ENCODE measurements at regions not wholly inside any gene's neighbourhood (a gene's known extent, or its start where the extent isn't known, plus 50 kb on each side); places are given as distances from the start of the nearest gene placed in this dataset.
"Not testable (repeated sequence)": the region's sequence is repeated elsewhere in the genome, so short reads cannot be mapped to it uniquely, and the experiment has no call there.

DNA sequence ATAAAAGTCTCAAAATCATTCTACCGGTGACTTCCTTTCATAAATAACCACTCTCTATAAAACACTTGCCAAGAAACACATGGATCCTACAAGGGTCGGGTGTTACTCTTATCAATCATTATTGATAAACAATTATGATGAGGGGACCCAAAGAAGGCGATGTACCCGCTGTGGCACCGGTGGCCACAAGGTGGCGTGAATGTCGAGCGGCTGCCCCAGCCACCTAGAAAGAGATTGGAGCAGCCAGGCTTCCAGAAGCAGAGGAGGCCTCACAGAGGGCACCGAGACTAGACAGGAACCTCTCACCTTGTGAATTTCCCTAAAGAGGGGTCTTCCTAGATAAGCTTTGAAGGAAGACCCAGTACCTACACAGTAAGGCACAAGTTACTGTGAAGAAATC is 80.5 kb upstream of the GOLGA6L6 start:
- not testable (repeated sequence) for TF ChIP-seq POLR2AphosphoS5, EP300 (IDR thresholded peaks at IDR 0.05)
- TF ChIP-seq, protein P1, sequence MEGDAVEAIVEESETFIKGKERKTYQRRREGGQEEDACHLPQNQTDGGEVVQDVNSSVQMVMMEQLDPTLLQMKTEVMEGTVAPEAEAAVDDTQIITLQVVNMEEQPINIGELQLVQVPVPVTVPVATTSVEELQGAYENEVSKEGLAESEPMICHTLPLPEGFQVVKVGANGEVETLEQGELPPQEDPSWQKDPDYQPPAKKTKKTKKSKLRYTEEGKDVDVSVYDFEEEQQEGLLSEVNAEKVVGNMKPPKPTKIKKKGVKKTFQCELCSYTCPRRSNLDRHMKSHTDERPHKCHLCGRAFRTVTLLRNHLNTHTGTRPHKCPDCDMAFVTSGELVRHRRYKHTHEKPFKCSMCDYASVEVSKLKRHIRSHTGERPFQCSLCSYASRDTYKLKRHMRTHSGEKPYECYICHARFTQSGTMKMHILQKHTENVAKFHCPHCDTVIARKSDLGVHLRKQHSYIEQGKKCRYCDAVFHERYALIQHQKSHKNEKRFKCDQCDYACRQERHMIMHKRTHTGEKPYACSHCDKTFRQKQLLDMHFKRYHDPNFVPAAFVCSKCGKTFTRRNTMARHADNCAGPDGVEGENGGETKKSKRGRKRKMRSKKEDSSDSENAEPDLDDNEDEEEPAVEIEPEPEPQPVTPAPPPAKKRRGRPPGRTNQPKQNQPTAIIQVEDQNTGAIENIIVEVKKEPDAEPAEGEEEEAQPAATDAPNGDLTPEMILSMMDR (IDR thresholded peaks at IDR 0.05) = not testable (repeated sequence)
